Colon (tissue), 2 donors: ENCODE measurements at regions not wholly inside any gene's neighbourhood (a gene's known extent, or its start where the extent isn't known, plus 50 kb on each side); places are given as distances from the start of the nearest gene placed in this dataset.

Source experiments
- FAIRE-seq: peaks from 2 replicates; lab custom pipeline; 2012; peaks lifted over from hg19 to GRCh38; lab: Jason Lieb, UNC
- donor health status: control.
- donor health status: control.

DNA sequence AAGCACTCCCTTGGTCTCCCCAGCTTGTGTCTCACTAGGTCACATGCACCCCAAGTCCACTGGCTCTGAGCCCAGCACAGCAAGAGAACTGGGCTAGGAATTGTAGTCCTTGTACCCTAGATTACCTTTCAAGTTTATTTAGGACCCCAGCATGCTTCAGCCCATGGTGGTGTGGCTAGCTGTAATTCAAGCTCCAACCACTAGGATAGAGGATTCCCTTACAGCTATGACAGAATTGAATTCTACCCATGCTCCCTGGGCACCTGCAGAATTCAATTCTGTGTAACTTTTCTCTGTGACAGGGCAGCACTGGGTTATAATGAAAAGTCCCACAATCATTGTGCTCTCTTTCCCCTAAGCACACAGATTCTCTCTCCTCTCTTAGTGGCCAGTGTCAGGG lies 253.8 kb upstream of the DMD start:
- no peak for FAIRE-seq

DNA sequence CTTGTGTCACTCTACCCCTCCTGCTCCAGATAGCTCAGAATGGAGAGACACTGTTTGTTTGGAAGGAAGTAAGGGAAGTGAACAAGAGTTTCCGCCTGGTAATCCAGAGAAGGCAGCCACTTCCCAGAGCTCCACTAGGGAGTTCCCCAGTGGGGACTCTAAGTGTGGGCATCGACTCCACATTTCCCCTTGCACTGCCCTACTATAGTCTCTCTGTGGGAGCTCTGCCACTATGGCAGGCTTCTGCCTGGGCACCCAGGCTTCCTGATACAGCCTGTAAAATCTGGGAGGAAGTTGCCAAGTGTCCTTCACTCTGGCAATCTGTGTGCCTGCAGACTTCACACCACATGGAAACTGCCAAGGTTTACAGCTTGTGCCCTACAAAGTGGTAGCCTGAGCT lies 245.8 kb upstream of the DMD start:
- no peak for FAIRE-seq

DNA sequence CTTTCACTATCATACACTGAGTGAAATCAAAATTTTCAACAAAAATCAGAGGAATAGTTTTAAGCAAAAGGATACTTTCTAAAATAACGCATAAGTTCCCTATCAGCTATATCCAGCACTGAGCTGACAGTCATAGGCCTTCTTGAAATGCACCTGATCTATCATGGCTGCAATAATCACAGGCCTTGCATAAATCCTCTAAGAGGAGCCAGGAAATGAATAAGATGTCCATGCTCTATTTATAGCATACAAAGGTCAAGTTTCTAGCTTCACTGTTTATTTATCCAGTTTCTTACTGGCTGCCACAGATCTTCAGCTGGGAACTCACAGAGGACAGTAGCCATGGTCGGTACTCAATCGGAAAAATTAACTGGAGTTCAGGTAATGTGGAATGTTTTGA lies 235.9 kb upstream of the DMD start:
- FAIRE-seq = no peak

DNA sequence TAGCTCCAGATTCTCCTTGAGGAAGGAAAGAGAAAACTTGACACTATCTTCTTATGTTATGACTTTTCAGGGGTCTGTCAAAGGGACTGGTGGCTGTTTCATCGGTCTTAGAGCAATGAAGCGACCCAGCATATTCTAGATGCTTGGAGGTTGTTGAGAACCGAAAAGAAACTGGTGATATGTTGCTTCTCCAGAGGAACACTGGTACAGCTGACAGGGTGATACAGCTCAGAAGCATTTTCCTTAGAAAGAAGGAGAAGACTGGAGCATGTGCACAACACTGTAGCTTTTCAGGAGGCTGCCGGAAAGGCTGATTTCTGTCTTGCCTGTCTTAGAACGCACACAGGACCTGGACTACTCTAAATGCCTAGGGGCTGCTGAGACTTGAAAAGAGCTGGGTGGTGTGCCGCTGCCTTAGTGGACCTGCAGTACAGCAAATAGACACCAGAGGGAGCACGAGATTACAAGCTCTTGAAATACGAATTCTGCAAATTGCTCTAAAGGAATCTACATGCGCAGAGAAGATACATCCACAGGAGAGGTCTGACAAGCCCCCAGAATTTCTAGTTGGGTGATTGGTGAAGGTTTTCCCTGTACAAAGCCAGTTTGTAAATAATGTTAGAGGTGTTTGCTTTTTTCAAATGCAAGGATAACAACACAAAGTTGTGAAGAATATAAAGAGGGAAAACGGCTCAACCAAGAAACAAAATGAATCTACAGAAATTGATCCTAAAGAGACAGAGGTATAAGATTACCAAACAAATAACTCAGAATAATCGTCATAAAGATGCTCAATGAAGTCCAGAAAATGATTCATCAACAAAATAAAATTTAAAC lies 223.1 kb upstream of the DMD start:
- FAIRE-seq = peak; percentile 74

DNA sequence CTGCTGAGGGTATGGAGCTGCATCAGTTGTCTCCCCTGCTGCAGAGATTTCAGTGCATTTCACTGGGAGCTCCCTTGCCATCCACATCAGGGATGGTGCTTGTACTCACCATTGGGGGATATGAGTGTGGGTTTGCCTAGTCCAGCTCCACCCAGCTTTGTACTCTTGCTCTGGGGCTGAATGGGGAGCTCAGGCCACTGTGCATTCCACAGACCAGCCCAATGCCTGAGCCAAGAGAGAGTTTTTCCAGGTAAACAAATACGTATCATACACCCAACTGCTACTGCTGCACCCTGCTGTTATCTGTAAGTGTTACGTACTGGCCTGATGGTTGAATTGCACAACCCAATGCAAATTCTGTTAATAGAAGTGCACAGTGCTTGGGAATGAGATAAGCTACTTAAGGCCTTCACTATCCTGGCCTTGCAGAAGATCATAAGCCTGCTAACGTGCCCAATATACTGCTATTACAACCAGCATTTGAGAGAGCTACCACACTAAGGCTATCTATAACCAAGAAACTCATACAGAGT lies 205.0 kb upstream of the DMD start:
- FAIRE-seq = no peak

DNA sequence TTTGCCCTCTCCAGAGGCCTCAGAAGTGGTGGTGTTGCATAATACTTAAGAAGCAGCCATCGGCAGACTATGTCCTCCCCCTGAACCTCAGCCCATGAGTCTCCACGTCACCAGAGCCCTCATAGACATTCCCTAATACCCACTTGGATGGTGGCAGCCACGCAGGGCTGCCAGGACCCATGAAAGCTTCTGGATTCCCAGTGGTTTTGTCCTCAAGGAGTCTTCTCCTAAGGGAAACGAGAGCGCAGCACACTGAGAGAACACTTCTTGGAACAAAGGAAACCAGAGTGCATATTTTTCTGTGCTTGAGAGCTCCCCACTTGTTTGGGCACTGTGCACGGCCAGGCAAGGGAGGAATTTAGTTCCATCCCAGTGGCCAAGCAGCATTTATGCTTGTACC lies 204.1 kb upstream of the DMD start:
- no peak for FAIRE-seq

DNA sequence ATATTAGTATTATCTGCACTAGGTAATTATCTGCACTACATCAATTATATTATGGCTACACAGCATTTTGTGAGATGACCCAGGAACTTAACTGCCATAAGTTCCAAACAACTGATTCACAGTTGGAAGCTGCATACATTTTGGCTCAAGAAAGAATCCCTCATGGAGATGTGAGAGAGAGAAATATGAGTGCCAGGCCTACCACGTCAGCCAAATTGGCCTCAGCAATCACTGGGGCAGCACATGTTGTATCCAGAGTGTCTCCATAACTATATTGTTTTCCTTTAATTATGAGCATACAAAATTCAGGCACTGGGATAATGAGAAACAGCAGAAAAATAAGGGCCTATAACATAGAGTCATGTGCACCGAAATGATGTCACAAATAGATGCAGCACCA lies 174.2 kb upstream of the DMD start:
- FAIRE-seq = no peak

DNA sequence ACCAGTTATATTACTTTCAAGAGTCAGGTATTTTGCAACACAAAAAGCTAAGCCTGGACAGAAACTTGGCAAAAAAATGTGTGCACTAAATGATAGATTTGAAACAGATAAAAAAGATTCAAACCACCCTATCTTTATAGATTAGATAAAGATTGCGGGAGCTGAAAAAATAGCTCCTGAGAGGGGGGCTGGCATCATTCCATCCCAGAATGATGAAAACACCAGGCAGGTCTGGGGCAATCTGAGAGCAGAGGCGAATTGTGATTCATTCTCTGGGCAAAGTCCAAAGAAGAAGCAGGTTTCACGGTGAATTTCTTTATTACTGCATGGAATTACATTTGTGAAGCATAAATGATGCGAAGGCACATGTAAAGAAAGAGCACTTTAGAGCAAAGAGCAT lies 168.5 kb upstream of the DMD start:
- no peak for FAIRE-seq

DNA sequence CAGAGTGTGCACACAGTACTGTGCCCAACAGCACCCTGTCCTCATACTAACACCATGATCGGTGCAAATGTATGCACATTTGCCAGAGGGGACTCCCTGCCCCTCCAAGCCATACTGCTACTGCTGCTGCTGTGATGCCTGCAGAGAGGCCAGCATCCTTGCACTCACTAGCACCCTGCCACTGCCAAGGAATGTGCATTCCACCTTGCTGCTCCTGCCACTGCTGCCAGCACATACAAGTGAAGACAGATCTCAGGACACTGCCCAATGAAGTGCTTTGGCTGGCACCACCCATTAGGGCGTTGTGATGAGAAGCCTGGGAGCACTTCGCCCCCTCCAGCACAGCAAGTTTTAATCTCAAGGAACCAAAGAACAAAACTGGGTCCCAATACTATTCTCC lies 146.3 kb upstream of the DMD start:
- FAIRE-seq = no peak

DNA sequence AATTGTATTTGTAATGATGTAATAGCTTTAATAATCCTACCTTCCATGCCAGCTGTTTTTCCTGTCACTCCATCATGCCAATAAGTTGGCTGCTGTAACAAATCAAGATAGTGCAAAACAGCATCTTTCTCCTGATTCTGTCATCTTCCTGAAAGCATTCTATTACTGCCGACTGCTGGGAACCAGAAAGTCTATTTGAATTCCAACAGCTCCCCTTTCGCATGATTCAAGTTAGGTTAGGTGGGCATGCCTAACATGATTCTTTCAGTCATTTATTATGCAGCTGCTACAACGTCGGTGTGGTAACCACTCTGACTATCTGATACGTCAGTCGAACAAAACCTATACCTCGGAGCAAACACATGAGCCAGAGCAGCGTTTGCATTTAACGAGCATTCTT lies 127.9 kb upstream of the DMD start:
- no peak for FAIRE-seq

DNA sequence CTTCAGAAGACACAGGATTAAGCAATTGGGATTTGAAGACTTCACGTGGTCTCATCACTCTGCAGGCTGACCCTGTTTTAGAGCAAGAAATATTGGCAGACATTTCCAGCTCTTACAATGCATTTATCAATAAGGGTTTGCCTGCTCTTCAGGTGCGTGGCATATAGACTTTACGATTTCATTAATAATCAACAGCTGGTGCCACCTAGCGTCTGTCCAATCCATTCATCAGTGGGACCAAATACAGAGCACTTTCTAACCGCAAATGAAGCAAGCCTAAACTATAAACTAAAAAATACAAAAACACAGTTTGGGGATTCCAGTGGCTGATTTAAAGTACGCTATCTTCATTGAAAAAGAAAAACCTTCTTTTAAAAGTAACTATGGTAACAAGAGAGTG lies 125.4 kb upstream of the DMD start:
- no peak for FAIRE-seq

DNA sequence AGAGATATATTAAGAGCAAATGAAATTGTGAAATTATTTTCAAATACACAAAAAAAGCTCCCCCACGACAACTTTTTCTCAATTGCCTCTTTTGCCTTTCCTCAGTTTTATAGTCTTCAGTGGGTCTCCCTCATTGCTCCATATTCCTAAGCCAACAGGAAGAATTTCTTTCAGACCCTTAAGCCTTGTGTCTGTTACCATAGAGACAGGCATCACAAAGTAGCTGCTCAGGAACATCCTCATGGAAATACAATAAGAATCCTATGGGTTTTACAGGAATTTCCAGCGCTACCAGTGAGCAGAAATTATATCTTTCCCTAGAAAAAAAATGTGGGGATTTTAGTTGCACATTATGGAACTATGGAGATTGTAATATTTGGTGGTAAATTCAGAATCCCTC lies 121.9 kb upstream of the DMD start:
- FAIRE-seq = no peak

DNA sequence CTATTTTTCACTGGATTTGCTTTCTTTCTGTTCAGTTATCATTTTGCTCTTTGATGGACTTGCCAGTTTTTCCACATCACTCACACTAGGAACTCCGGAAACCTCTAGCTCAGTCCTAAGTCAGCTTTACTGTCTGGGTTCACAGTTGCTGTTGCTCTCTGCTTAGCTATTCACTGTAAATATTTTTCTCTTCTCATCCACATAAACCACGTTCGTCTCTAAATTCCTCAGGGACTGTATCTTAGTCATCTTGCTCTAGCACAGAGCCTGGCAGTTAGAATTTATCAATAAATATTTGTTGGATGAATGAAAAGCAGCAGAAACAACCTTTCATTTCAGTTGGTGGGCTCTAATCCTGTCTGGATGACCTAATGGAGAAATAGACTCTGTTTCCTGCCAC lies 119.4 kb upstream of the DMD start:
- FAIRE-seq = no peak

DNA sequence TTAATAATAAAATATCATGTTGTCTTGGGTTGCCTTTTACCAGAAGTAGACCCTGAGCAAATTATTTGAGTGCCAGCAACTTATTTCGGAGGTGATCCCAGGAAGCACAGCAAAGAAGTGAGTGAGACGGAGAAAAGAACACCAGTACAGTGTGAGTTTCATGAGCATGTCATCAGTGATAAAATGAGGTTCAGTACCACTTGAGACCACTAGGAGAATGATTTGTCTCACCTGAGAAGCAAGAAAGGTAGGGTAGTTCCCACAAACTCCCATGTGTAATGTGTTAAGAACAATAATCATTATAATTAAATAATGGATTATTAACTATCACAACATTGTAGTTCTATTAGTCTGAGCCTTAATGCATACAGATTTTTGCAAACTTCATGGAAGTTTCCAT lies 112.8 kb upstream of the DMD start:
- no peak for FAIRE-seq

DNA sequence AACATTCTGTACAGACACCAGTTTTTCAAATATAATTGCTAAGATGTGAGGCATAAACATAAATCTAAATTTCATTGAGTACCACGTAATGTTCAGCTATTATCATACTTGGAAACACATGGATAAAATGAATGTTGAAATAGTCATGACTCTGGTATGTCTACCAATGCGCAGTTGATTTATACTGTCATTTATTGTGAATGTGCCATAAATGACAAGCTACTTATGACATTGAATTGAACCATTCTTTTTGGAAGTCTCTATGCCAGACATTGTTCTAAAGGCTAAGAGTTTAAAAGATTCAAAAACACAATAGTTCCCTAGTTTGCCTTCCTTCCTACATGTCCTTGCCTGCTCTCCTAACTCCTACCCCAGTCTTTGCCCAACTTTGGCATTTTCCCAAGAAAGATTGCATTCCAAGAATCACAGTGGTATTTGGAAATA lies 96.6 kb upstream of the DMD start:
- peak; percentile 78 for FAIRE-seq

DNA sequence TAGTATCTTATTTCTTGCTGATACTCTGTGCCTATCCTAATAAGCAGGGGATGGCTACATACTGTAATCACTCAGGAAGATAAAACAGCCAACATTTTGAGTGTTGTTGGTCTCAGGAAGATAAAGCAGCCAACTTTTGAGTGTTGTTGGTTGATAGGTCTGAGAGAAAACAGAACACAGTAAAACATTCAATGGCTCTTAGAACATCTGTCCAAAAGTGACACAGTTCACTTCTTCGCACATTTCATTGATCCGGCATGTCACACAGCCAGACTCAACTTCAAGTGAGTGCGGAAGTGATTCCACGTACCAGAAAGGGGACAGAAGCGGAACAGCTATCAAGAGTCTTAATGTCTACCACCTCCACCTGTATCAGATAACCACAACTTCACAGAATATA lies 87.3 kb upstream of the DMD start:
- no peak for FAIRE-seq

DNA sequence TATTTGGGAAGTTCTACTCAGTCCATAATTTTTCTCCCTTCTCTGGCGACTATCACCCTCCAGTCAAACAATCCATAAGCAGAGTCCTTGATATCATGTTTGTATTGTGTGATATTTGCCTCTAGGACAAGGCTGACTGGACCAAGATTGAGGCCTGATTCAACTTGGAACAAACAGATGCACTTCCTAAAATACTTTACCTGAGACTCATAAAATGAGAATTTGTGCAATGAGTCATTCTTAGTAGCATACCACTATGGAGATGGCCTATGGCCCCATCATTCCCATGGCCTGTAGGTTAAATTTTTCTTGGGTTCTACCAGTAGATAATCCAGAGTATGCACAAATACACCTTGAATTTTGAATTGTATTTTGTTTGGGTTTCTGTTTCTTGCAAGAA lies 74.2 kb upstream of the DMD start:
- FAIRE-seq = no peak

DNA sequence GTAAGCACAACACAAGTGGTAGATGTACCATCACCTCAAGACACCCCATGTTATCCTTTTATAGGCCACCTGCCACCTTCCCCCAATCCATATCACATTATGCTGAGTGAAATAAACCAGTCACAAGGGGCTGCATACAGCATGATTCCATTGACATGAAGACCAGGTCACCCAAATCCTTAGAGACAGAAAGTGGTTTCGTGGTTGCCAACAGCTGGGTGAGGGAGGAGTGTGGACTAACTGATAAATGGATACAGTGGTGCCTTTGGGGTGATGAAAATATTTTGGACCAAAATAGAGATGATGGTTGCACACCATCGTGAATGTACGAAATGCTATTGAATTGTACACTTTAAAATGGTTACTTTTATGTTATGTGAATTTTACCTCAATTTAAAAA lies 65.7 kb upstream of the DMD start:
- FAIRE-seq = no peak

DNA sequence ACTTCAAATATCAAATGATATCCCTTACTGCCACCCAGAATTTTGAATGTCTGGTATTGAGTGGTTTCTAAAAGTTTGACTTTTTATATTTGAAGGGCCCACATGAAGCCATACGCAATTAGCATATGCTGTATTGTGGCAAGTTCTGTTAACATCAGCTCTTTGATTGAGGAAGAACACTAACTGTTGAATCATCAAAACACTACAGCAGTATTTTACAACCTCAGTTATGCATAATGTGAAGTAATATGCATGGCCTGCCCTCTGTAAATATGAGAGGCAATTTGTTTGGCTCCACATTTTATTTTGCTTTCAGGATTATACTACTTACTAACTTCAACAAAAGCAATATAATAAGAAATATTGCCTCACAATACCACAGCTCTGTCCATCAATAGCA lies 62.2 kb upstream of the DMD start:
- FAIRE-seq = no peak

DNA sequence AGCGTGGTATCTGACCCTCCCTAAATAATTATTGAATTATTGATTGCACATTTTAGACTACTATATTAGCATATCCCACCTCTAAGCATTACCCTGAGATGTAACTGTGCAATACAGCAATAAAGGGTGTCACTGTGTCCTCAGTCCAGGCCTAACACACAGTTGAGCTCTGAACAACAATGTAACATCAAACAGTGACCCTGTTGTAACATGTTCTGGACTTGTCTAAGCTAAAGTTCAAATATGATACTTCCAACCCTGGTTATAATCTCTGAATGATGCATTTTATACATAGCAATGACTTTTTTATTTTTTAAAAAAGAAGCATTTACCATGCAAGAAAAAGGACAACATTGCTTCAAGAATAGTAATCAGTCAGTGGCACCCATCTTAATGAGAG lies 61.6 kb upstream of the DMD start:
- no peak for FAIRE-seq
